SK-N-MC (cell line): ENCODE measurements at regions not wholly inside any gene's neighbourhood (a gene's known extent, or its start where the extent isn't known, plus 50 kb on each side); places are given as distances from the start of the nearest gene placed in this dataset.

ENCODE experiments used
- EZH2 ChIP-seq: fragments of 200-600 bp; sonication (generic); IDR thresholded peaks from one replicate; pipeline ENCODE4 v1.6.1; 2017; ENCODE audit warnings: antibody characterized with exemption
- POLR2AphosphoS5 ChIP-seq: IDR thresholded peaks from 2 replicates; pipeline ENCODE4 v1.6.1; 2012; ENCODE audit warnings: mild to moderate bottlenecking, low read depth, low read length, borderline replicate concordance

GRCh38 chr15:39181940-39182339 is 398.9 kb upstream of the THBS1 start:
- no peak for TF ChIP-seq POLR2AphosphoS5
- no peak for TF ChIP-seq EZH2
